HT1080 (cell line): ENCODE measurements at regions not wholly inside any gene's neighbourhood (a gene's known extent, or its start where the extent isn't known, plus 50 kb on each side); places are given as distances from the start of the nearest gene placed in this dataset.

Source experiments
- DNase-seq: peaks from one replicate; pipeline ENCODE4 v3.0.0-alpha.2; 2015; ENCODE audit warnings: low read depth

- no peak for DNase-seq
Measured at GRCh38 chr11:109165035-109165434, 257.0 kb upstream of the C11orf87 start.

- no peak for DNase-seq
Measured at GRCh38 chr11:109166441-109166840, 255.5 kb upstream of the C11orf87 start.

GRCh38 chr11:109173504-109173903 is 248.5 kb upstream of the C11orf87 start:
- DNase-seq = no peak

- no peak for DNase-seq
Measured at GRCh38 chr11:109184376-109184775, 237.6 kb upstream of the C11orf87 start.

- no peak for DNase-seq
Measured at GRCh38 chr11:109192864-109193263, 229.1 kb upstream of the C11orf87 start.

GRCh38 chr11:109193880-109194279 is 228.1 kb upstream of the C11orf87 start:
- DNase-seq = no peak

- no peak for DNase-seq
Measured at GRCh38 chr11:109196016-109196415, 226.0 kb upstream of the C11orf87 start.

- peak; percentile 24 for DNase-seq
Measured at GRCh38 chr11:109197656-109198055, 224.3 kb upstream of the C11orf87 start.

GRCh38 chr11:109203176-109203575 is 218.8 kb upstream of the C11orf87 start:
- no peak for DNase-seq

- DNase-seq = no peak
Measured at GRCh38 chr11:109205312-109205711, 216.7 kb upstream of the C11orf87 start.

- DNase-seq = no peak
Measured at GRCh38 chr11:109208121-109208520, 213.9 kb upstream of the C11orf87 start.

GRCh38 chr11:109209572-109209971 is 212.4 kb upstream of the C11orf87 start:
- DNase-seq = no peak

- no peak for DNase-seq
Measured at GRCh38 chr11:109221190-109221589, 200.8 kb upstream of the C11orf87 start.

- no peak for DNase-seq
Measured at GRCh38 chr11:109222761-109223160, 199.2 kb upstream of the C11orf87 start.

GRCh38 chr11:109223451-109223850 is 198.5 kb upstream of the C11orf87 start:
- DNase-seq = no peak

GRCh38 chr11:109229682-109230081 is 192.3 kb upstream of the C11orf87 start:
- no peak for DNase-seq

- no peak for DNase-seq
Measured at GRCh38 chr11:109236188-109236587, 185.8 kb upstream of the C11orf87 start.

GRCh38 chr11:109236696-109237095 is 185.3 kb upstream of the C11orf87 start:
- DNase-seq = no peak

GRCh38 chr11:109237636-109238035 is 184.4 kb upstream of the C11orf87 start:
- DNase-seq = no peak

GRCh38 chr11:109241988-109242536 is 179.9 kb upstream of the C11orf87 start:
- DNase-seq = no peak

GRCh38 chr11:109247071-109247470 is 174.9 kb upstream of the C11orf87 start:
- peak; percentile 73 for DNase-seq

GRCh38 chr11:109249597-109249996 is 172.4 kb upstream of the C11orf87 start:
- DNase-seq = no peak

GRCh38 chr11:109251230-109251629 is 170.8 kb upstream of the C11orf87 start:
- DNase-seq = no peak

GRCh38 chr11:109264128-109264527 is 157.9 kb upstream of the C11orf87 start:
- DNase-seq = no peak
